Panc1 (cell line): ENCODE measurements at regions not wholly inside any gene's neighbourhood (a gene's known extent, or its start where the extent isn't known, plus 50 kb on each side); places are given as distances from the start of the nearest gene placed in this dataset.

Experiments
- ATAC-seq: fragments of 200-7000 bp; cut with Tn5 transposase; 2 replicates; pipeline ENCODE4 v1.9.1; 2020; ENCODE audit warnings: mild to moderate bottlenecking, moderate library complexity
- BruUV-seq: library from RNA; stranded (reverse); fragments of 400-500 nt; replicated peaks from 2 replicates; lab custom pipeline; 2021; lab: Mats Ljungman, UMichigan
- CTCF ChIA-PET: fragments of 300-600 bp; sonication (Branson Sonifier 250); formaldehyde crosslinking; loops from one replicate; lab custom pipeline; 2022; ENCODE audit warnings: antibody characterized with exemption; lab: Charles Lee
- POLR2A ChIA-PET: fragments of 300-600 bp; sonication (Branson Sonifier 250); formaldehyde crosslinking; loops from one replicate; lab custom pipeline; 2022; ENCODE audit warnings: antibody characterized with exemption; lab: Charles Lee
- DNase-seq: peaks from one replicate; pipeline ENCODE4 v3.0.0-alpha.2; 2010; ENCODE audit warnings: low read depth, low spot score
- H3K27ac ChIP-seq: 2 replicates; pipeline ENCODE4 v1.5.1; 2011; ENCODE audit warnings: mild to moderate bottlenecking, low read length, inconsistent platforms
- H3K27me3 ChIP-seq: fragments of 200-500 bp; sonication (Bioruptor generic); 2 replicates; pipeline ENCODE4 v1.6.0; 2014; ENCODE audit warnings: low read length, inconsistent platforms; ENCODE audit not compliant: control insufficient read depth, insufficient read depth
- H3K36me3 ChIP-seq: fragments of 200-500 bp; sonication (Bioruptor generic); 2 replicates; pipeline ENCODE4 v1.5.1; 2014; ENCODE audit warnings: inconsistent platforms, mild to moderate bottlenecking, low read length, moderate library complexity; ENCODE audit not compliant: control insufficient read depth, insufficient read depth
- H3K4me1 ChIP-seq: 2 replicates; pipeline ENCODE4 v1.5.1; 2011; ENCODE audit warnings: inconsistent platforms, mild to moderate bottlenecking, low read length, moderate library complexity; ENCODE audit not compliant: control insufficient read depth, insufficient read depth
- H3K4me3 ChIP-seq, 2 experiments: 2 replicates each; pipeline ENCODE4 v1.5.1; 2011 to 2012; ENCODE audit warnings: low read depth in 2 of 2, low read length in 2 of 2, mild to moderate bottlenecking in 2 of 2, inconsistent platforms in 1 of 2, moderate library complexity in 1 of 2
- H3K9me3 ChIP-seq: fragments of 200-500 bp; sonication (Bioruptor generic); 2 replicates; pipeline ENCODE4 v1.5.1; 2014; ENCODE audit warnings: low read depth, mild to moderate bottlenecking, inconsistent platforms, low read length, moderate library complexity; ENCODE audit not compliant: control insufficient read depth, insufficient read depth
- CTCF ChIP-seq: fragments of 450-650 bp; IDR thresholded peaks from 2 replicates; pipeline ENCODE4 v1.5.1; 2017; ENCODE audit warnings: mild to moderate bottlenecking
- POLR2AphosphoS5 ChIP-seq: IDR thresholded peaks from 2 replicates; pipeline ENCODE4 v1.6.1; 2012; ENCODE audit warnings: mild to moderate bottlenecking, low read depth, low read length, moderate library complexity
- SIN3A ChIP-seq: IDR thresholded peaks from 2 replicates; pipeline ENCODE4 v1.6.1; 2012; ENCODE audit warnings: low read depth, mild to moderate bottlenecking, low read length, moderate library complexity, borderline replicate concordance; ENCODE audit not compliant: insufficient read depth
- TCF7L2 ChIP-seq: IDR thresholded peaks from 2 replicates; pipeline ENCODE4 v1.6.1; 2011; ENCODE audit warnings: mild to moderate bottlenecking, low read depth, low read length, inconsistent platforms
- in situ Hi-C: cut with HindIII; loops from 2 replicates; pipeline ENCODE4 v1.10.0; 2016; ENCODE audit warnings: low sequenced_read_pairs, low pct_unique_long_range_greater_than_20kb
- intact Hi-C: fragments of 100-400 bp; cut with micrococcal nuclease; formaldehyde crosslinking; loops from one replicate; pipeline ENCODE4 v1.10.0; 2022; ENCODE audit not compliant: unreplicated experiment
- TF ChIP-seq, protein P1 (sequence below), 2 experiments: IDR thresholded peaks; 2 replicates each; pipeline ENCODE4 v1.6.1; 2011 to 2012; ENCODE audit warnings: low read depth in 2 of 2, control low read depth in 1 of 2, low read length in 1 of 2, mild to moderate bottlenecking in 1 of 2, moderate library complexity in 1 of 2; ENCODE audit not compliant: insufficient read depth in 1 of 2

- ATAC-seq (no peak), DNase-seq (no peak)
- POLR2A ChIA-PET = no interaction called here
- H3K27me3 ChIP-seq = no peaks in the 10 kb centered on the region
- H3K9me3 ChIP-seq = no peaks in the 10 kb centered on the region
- H3K27ac ChIP-seq = no peak overlapping the region
- in situ Hi-C loops = no loop called here
- no peak overlapping the region for H3K4me3 ChIP-seq
- H3K36me3 ChIP-seq = no peaks in the 10 kb centered on the region
- intact Hi-C loops = no loop called here
- no TSS peak for BruUV-seq
- CTCF ChIA-PET = no interaction called here
- no peaks in the 10 kb centered on the region for H3K4me1 ChIP-seq
- no peak for TF ChIP-seq POLR2AphosphoS5
- no peak for TF ChIP-seq CTCF
- TF ChIP-seq SIN3A = no peak
- TF ChIP-seq TCF7L2 = no peak
- TF ChIP-seq, protein P1, sequence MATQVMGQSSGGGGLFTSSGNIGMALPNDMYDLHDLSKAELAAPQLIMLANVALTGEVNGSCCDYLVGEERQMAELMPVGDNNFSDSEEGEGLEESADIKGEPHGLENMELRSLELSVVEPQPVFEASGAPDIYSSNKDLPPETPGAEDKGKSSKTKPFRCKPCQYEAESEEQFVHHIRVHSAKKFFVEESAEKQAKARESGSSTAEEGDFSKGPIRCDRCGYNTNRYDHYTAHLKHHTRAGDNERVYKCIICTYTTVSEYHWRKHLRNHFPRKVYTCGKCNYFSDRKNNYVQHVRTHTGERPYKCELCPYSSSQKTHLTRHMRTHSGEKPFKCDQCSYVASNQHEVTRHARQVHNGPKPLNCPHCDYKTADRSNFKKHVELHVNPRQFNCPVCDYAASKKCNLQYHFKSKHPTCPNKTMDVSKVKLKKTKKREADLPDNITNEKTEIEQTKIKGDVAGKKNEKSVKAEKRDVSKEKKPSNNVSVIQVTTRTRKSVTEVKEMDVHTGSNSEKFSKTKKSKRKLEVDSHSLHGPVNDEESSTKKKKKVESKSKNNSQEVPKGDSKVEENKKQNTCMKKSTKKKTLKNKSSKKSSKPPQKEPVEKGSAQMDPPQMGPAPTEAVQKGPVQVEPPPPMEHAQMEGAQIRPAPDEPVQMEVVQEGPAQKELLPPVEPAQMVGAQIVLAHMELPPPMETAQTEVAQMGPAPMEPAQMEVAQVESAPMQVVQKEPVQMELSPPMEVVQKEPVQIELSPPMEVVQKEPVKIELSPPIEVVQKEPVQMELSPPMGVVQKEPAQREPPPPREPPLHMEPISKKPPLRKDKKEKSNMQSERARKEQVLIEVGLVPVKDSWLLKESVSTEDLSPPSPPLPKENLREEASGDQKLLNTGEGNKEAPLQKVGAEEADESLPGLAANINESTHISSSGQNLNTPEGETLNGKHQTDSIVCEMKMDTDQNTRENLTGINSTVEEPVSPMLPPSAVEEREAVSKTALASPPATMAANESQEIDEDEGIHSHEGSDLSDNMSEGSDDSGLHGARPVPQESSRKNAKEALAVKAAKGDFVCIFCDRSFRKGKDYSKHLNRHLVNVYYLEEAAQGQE (IDR thresholded peaks at IDR 0.05; ENCODE audit: insufficient read depth in 1 of 2, low read depth in 2 of 2, low read length in 1 of 2) = no peak
Measured at GRCh38 chr6:134754013-134754690, 195.7 kb downstream of the ALDH8A1 start.

DNA sequence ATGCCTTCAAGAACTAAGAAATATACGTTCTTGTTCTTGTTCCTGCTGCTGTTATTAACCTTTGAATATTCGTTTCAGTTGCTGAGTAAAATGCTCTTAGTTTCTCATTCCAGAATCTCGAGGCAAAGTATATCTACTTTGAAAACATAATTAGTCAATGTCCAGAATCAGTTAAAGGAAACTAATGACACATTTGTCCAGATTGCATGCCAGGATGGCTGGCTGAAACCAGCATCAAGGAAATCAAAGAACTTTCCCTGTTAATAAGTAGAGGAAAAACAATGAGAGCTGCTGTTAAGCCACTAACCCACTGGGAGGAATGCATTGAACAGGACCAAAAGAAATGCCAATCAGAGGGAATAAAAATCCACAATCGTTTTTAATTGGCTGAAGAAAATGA lies 196.9 kb downstream of the ALDH8A1 start:
- no peak for DNase-seq
- CTCF ChIA-PET = interaction anchor here (0.6 kb wide), 1 partner anchor 390 kb away, joined by 5 read pairs; no protein-coding TSS in a partner anchor

More for the DNA sequence above, 196.9 kb downstream of the ALDH8A1 start:
- POLR2A ChIA-PET = no interaction called here
- in situ Hi-C loops (no loop called here), intact Hi-C loops (no loop called here)
- H3K4me3 ChIP-seq = no peak overlapping the region
- H3K27ac ChIP-seq = no peak overlapping the region
- no peak for TF ChIP-seq POLR2AphosphoS5
- TF ChIP-seq CTCF = no peak
- H3K27me3 ChIP-seq = no peaks in the 10 kb centered on the region
- ATAC-seq = no peak
- no peaks in the 10 kb centered on the region for H3K36me3 ChIP-seq
- no peaks in the 10 kb centered on the region for H3K4me1 ChIP-seq
- no TSS peak for BruUV-seq
- H3K9me3 ChIP-seq = no peaks in the 10 kb centered on the region
